ENCODE measurements at regions not wholly inside any gene's neighbourhood (a gene's known extent, or its start where the extent isn't known, plus 50 kb on each side); places are given as distances from the start of the nearest gene placed in this dataset.

GRCh38 chr3:18295171-18295920 is 129.8 kb downstream of the SATB1 start:
- TF ChIP-seq, protein P1, sequence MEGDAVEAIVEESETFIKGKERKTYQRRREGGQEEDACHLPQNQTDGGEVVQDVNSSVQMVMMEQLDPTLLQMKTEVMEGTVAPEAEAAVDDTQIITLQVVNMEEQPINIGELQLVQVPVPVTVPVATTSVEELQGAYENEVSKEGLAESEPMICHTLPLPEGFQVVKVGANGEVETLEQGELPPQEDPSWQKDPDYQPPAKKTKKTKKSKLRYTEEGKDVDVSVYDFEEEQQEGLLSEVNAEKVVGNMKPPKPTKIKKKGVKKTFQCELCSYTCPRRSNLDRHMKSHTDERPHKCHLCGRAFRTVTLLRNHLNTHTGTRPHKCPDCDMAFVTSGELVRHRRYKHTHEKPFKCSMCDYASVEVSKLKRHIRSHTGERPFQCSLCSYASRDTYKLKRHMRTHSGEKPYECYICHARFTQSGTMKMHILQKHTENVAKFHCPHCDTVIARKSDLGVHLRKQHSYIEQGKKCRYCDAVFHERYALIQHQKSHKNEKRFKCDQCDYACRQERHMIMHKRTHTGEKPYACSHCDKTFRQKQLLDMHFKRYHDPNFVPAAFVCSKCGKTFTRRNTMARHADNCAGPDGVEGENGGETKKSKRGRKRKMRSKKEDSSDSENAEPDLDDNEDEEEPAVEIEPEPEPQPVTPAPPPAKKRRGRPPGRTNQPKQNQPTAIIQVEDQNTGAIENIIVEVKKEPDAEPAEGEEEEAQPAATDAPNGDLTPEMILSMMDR (IDR thresholded peaks at IDR 0.05; ENCODE audit: extremely low read depth, insufficient read depth, missing control alignments): peak; percentile 82
- peak; percentile 18 for DNase-seq (ENCODE audit: low spot score)
- in situ Hi-C loops (cut with MboI; ENCODE audit: low pct_unique_long_range_greater_than_20kb, low sequenced_read_pairs, unreplicated experiment): loop anchor here (25.0 kb wide), 1 partner anchor 408 kb away; no protein-coding TSS in a partner anchor

DNA sequence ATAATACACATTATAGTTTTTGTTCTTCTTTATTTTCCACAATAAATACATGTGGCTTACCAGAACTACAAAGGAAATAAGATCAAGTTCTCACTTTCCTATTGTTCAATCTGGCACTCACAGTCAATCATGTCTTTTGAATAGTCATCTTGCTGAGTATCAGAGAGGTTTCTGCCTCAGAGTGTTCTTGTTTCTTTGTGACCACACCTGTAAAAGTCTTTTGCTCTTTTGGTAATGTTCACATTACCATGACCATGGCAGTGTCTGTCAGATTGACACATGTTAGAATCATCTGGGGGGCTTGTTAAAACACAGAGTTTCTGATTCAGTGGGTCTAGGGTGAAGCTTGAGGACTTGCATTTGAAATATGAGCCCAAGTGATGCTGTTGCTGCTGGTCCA is 135.0 kb downstream of the SATB1 start:
- TF ChIP-seq, protein P1 (IDR thresholded peaks at IDR 0.05; ENCODE audit: extremely low read depth, insufficient read depth, missing control alignments): no peak
- no peak for DNase-seq (ENCODE audit: low spot score)
- in situ Hi-C loops (cut with MboI; ENCODE audit: low pct_unique_long_range_greater_than_20kb, low sequenced_read_pairs, unreplicated experiment): loop anchor here (25.0 kb wide), 1 partner anchor 403 kb away; no protein-coding TSS in a partner anchor

DNA sequence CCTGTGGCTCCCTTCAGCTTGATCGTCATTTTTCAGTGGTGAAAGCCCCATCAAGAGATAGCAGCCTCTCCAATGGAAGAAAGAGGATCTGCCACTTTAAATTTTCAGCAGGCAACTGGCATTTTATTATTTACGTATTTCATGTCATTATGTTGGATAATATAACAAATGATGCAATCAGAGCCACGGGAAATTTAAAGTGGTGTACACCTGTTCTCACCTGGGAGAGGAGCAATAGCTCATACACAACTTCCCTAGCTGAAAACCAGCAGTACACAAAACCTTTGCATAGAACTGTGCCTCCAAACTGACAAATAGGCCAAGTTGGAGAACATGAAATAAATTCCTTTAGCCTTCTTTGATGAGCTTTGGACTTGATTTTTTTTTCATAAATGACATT is 136.9 kb downstream of the SATB1 start:
- TF ChIP-seq, protein P1 (IDR thresholded peaks at IDR 0.05; ENCODE audit: extremely low read depth, insufficient read depth, missing control alignments): no peak
- in situ Hi-C loops (cut with MboI; ENCODE audit: low pct_unique_long_range_greater_than_20kb, low sequenced_read_pairs, unreplicated experiment): loop anchor here (25.0 kb wide), 1 partner anchor 401 kb away; no protein-coding TSS in a partner anchor
- no peak for DNase-seq (ENCODE audit: low spot score)

- in situ Hi-C loops (cut with MboI; ENCODE audit: low pct_unique_long_range_greater_than_20kb, low sequenced_read_pairs, unreplicated experiment): loop anchor here (25.0 kb wide), 1 partner anchor 397 kb away; no protein-coding TSS in a partner anchor
- TF ChIP-seq, protein P1 (IDR thresholded peaks at IDR 0.05; ENCODE audit: extremely low read depth, insufficient read depth, missing control alignments): no peak
- DNase-seq (ENCODE audit: low spot score): no peak
Observed at GRCh38 chr3:18284716-18285115, 140.4 kb downstream of the SATB1 start.

- DNase-seq (ENCODE audit: low spot score): no peak
- in situ Hi-C loops (cut with MboI; ENCODE audit: low pct_unique_long_range_greater_than_20kb, low sequenced_read_pairs, unreplicated experiment): loop anchor here (25.0 kb wide), 1 partner anchor 396 kb away; no protein-coding TSS in a partner anchor
Observed at GRCh38 chr3:18283680-18284079, 141.5 kb downstream of the SATB1 start.

GRCh38 chr3:18282507-18282906 is 142.6 kb downstream of the SATB1 start:
- in situ Hi-C loops (cut with MboI; ENCODE audit: low pct_unique_long_range_greater_than_20kb, low sequenced_read_pairs, unreplicated experiment): loop anchor here (25.0 kb wide), 1 partner anchor 395 kb away; no protein-coding TSS in a partner anchor
- DNase-seq (ENCODE audit: low spot score): no peak
- TF ChIP-seq, protein P1 (IDR thresholded peaks at IDR 0.05; ENCODE audit: extremely low read depth, insufficient read depth, missing control alignments): no peak

More at GRCh38 chr3:18283680-18284079, 141.5 kb downstream of the SATB1 start:
- TF ChIP-seq, protein P1 (IDR thresholded peaks at IDR 0.05; ENCODE audit: extremely low read depth, insufficient read depth, missing control alignments): no peak

Measured in GM13977 (cell line).